Fibroblast of skin of right biceps (primary cell): ENCODE measurements at regions not wholly inside any gene's neighbourhood (a gene's known extent, or its start where the extent isn't known, plus 50 kb on each side); places are given as distances from the start of the nearest gene placed in this dataset.
"Not testable (repeated sequence)": the region's sequence is repeated elsewhere in the genome, so short reads cannot be mapped to it uniquely, and the experiment has no call there.

Experiments used
- DNase-seq: peaks from one replicate; pipeline ENCODE4 v3.0.0-alpha.2; 2013

DNA sequence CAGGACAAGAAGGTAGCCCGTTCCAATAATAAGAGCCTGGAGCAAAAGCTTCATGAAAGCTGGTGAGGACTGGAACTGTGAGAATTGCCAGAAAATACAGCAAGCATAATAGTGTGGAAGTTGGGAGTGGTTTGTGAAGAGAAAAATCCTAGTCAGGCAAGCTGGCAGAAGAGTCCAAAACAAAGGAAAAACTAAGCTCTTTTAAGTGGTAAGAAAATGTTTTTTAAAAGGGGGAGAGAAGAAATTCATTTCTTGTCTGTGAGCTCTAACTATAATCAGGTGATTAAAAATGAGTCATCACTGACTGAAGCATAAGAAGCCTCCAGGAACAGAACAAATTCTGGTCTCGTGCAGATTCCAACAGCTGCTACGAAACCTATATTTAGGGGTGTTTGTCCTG lies 102.6 kb downstream of the CAAP1 start:
- peak; percentile 4 for DNase-seq

- DNase-seq = no peak
These were observed 106.0 kb downstream of the CAAP1 start for GRCh38 chr9:26786564-26786963.

DNA sequence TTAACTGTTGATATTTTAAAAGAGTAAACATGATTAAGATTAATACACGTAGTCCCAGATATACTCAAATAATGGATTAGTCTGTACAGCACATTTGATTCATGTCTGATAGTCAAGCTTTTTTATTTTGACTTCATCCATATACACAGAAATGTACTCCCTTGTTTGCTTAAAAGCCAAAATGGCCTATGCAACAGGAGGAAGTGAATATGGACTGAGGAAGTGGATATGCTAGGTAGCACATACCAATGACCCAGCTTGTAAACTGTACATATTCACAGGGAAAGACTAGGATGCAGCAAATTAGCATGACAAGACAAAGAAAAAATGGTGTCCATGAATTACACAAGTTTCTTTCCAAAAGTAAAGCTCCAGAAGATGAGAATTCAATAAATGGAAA lies 109.7 kb downstream of the CAAP1 start:
- DNase-seq = no peak

DNA sequence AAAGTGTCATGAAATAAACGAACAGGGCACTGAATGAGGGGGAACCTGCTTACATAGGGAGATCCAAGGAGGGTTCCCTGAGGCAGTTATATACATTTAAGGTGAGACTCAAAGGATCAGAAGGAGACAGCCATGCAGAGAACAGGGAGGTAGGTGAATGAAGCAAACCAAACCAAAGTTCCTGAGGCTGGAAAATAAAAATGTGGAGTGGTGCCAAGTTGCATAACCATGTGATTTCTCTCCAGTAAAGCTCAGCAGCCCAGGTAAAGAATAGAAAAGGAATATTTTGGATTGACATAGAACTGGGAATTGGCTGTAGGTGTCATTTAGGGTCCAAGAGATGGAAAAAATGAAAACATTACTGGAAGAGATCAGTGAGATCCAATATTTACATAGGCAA lies 110.7 kb downstream of the CAAP1 start:
- DNase-seq = no peak

GRCh38 chr9:26780307-26780706 lies 112.3 kb downstream of the CAAP1 start:
- not testable (repeated sequence) for DNase-seq

GRCh38 chr9:26779062-26779461 lies 113.5 kb downstream of the CAAP1 start:
- peak; percentile 26 for DNase-seq

DNA sequence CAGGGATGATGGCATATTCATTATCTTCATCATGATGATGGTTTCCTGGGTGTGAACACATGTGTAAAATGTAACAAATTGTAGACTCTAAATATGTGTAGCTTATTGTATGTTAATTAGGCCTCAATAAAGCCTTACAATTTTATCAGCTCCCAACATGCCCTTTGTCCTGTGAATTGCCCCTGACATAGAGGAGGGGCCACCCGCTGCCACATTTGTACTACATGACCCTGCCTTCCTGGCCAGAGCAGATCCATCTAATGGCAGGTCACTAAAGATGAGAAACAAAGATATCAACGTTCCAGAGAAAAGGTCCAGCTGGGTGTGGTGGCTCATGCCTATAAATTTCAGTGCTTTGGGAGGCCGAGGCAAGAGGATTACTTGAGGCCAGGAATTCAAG lies 117.2 kb downstream of the CAAP1 start:
- no peak for DNase-seq

DNA sequence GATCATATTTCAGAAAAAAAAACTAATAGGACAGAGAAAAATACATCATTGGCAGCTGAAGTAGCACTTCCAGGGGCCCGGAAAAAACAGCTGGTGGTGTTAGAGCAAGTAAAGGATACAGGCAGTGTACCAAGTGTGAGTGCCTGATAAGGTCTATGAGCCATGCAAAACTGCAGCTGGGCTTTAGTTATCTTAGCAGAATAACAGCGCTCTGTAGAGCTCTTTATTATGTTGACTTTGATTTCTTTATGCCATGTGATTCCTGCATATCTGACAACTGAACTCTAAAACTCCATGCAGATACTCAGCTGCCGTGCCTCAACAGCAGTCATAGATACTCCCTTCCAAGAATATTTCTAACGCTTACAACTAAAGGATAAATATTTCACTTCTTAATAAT lies 119.5 kb downstream of the CAAP1 start:
- no peak for DNase-seq

DNA sequence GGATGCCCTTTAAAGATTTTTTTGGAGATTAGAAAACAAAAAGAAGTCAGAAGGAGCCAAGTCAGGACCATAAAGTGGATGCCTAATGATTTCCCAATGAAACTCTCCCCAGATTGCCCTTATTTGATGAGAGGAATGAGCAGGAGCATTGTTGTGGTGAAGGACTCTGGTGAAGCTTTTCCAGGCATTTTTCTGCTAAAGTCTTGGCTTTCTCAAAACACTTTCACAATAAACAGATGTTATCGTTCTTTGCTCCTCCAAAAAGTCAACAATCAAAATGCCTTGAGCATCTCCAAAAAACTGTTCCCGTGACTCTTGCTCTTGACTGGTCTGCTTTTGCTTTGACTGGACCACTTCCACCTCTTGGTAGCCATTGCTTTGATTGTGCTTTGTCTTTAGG lies 121.8 kb downstream of the CAAP1 start:
- DNase-seq = no peak

DNA sequence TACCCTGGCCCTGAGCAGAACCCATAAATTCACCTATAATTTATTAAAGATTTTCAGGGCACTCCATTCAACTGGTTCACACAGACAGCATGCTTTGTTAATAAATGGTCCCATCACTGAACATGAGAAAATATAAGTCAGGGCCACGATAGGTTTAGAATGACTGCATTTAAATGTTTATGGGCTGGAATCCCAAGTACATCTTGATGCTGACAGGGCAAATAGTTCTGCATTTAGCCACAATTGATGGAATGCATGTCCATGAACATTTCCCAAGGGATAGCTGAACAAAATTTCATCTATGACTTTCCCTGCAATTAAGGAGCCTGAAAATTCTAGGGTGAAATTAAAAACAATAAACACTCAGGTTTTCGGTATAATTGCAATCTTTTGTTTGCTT lies 124.5 kb downstream of the CAAP1 start:
- DNase-seq = peak; percentile 31

DNA sequence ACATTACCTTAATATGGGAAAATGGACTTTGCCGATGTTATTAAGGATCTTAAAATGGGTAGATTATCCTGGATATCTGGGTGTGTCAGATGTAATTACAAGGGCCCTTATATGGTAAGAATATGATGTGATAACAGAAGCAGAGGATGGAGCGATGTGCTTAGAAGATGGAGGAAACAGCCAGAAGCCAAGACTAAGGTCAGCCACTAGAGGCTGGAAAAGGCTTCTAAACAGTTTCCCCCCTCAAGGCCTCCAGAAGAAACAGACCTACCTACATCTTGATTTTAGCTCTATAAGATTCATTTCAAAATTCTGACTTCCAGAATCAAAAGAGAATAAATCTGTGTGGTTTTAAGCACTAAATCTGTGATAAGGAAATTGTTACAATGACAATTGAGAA lies 131.9 kb downstream of the CAAP1 start:
- no peak for DNase-seq

DNA sequence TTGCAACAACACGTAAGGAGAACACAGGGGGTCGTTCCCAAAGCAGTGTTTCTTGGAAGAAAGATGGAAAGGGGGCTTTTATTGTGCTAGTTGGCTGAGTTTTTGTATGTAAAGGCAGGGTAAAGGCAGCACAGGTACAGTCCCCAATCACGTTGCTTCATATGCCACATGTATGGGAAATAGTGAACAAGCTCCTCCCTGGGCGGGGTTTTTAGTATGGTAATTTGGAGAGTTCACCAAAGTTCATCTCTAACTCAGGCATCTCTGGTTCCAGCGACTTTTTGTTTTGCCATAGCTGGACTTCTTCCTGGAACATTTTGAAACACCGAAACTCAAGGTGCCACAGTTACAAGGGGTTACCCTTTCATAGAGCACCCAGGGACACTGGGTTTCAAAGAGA lies 133.9 kb downstream of the CAAP1 start:
- no peak for DNase-seq

DNA sequence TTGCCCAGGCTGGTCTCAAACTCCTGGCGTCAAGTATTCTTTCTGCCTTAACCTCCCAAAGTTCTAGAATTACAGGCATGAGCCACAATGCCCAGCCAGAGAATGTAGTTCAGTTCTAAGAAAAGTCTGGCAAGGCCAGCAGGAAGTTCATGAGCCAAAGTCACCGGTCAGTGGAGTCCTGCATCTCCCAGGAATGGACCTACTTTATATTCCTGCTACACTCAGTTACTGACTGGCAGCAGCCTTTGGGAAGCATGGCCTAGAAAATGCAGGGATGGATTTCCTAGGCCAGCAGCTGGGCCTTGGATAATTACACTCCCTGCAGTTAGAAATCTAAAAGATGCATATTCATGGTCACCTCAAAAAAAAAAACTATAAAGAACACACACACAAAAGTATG lies 135.7 kb downstream of the CAAP1 start:
- DNase-seq = no peak

DNA sequence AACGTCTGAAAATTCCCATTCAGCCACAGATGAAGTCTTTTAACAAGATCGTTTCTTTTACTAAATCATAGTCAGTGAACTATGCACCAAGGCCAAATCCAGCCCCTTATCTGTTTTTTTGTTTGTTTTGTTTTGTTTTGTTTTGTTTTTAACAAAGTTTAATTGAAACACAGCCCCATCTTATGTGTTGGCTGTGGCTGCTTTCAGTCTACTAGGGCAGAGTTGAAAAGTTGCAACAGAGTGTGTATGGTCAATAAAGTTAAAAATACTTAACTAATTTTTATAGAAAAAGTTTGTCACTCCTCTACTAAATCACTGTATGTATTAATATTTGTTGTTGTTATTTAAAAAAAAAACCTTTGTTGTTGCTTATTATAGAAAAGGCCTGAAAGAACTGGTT lies 137.1 kb downstream of the CAAP1 start:
- DNase-seq = no peak

- no peak for DNase-seq
These were observed 138.0 kb downstream of the CAAP1 start for GRCh38 chr9:26754509-26755164.

DNA sequence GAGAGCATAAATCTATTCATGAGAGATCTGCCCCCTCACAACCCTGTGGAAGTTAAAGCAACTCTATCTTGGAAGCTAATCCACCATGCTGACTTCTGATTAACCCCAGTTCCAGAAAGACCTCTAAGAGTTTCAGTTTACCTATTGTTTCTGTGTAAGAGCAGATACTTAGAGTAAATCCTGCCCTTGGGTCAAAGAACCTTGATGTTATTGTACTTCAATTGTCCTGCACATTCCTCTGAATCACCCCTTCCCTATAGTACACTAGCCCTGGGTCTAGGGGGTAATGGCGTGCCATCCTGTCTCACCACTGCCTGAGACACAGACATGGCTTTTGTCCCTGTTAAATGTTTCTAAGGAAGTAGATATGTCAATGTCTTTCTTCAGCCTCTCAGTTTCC lies 138.6 kb downstream of the CAAP1 start:
- DNase-seq = no peak

DNA sequence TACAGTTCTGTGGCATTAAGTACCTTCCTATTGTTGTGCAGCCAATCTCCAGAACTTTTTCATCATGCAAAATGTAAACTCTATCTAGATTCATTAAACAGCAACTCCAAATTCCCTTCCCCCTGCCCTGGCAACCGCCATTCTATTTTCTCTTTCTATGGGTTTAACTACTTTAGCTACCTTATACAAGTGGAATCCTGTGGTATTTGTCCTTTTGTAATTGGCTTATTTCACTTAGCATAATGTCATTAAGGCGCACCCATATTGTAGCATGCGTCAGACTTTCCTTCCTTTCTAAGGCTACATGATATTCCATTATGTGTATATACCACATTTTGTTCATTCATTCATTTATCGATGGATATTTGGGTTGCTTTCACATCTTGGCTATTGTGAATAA lies 142.4 kb downstream of the CAAP1 start:
- DNase-seq = no peak

- DNase-seq = no peak
These were observed 144.0 kb downstream of the CAAP1 start for GRCh38 chr9:26748449-26749058.

DNA sequence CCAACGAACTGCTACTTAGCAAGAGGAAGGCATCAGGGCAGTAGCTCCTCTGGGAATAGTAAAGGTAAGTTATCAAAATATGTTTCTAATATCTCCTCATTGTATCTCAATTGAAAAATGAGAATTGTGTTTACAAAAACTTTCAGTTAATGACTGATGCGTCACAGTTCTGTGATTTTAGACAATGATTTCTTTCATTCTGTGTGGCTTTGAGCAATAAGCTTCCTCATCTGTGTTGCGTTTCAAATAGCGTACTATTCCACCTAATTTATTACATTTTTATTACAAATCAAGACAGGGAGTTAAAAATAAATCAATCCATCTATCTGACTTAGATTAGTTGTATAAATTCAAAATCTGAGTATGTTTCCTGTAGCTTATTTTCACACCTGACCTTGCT lies 145.0 kb downstream of the CAAP1 start:
- no peak for DNase-seq

GRCh38 chr9:26746357-26747072 lies 146.1 kb downstream of the CAAP1 start:
- DNase-seq = peak; percentile 10

DNA sequence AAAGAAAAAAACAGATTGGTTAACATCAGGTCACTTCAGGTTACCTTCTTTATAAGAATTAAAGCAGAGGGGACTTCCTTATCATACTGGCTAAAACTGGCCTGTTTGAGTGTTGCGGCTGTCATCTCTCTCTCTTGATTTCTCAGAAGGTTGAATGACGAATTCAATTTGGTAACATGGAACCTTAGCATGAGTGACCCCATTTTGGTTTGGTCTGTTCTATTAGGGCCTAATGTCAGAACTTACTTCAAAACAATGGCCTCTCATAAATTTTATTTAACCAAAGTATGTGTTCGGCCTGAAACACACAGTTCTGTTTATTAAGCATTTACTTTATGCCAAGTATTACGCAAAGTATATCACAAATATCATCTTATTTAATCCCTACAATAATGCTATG lies 147.5 kb downstream of the CAAP1 start:
- DNase-seq = no peak

DNA sequence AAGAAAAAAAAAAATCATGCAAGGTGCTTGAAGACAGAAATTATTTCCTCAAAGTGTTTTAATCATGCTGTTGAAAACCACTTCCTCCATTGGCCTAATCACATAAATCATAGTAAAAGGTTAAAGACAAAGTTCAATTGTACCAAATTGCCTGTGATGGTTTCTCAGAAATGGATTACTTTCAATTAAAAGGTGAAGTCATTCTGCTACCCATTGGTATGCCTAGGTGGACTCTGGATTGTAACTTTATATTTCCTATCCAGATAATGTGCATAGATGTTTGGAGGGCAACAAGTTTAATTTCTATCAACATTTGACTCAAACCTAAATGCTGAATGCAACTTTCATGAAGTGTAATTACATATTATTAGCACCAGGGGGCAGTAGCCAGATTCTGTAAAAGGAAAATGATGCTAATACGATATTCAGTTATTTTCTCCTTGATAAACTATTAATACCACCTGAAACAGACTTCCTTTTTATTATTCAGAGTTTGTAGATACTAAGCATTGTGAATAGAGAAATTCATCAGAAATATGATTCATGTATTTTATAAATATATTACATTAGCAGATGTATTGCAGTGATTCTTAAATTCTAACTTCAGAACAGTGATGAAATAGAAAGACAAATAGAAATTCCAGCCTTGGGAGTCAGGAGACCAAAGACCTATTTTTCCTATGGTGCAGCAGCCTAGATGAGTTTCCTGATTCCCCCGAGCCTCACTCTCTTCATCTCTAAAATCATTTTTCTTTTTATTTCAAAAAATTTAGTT lies 148.2 kb downstream of the CAAP1 start:
- DNase-seq = peak; percentile 18

- DNase-seq = no peak
These were observed 149.7 kb downstream of the CAAP1 start for GRCh38 chr9:26742828-26743476.
